ENCODE measurements at regions not wholly inside any gene's neighbourhood (a gene's known extent, or its start where the extent isn't known, plus 50 kb on each side); places are given as distances from the start of the nearest gene placed in this dataset.

DNA sequence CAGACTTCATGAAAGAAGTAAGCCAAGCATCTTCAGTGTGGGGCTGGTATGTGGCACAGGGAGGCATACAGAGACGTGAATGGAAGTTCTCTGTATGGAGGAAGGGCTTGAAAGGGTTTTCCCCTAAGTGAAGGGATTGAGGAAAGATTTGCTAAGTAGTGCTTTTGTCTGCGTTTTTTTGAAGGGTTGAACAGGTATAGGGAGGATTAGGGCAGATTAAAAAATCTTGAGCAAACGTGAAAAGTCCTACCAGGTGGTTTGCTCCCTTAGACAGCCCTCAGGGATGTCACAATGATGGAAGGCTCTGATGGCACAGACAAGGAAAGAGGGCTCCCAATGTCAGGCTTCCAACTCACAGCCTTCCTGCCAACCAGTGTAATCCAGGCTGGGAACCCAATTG lies 181.7 kb upstream of the TAB2 start:
- TF ChIP-seq, protein P1, sequence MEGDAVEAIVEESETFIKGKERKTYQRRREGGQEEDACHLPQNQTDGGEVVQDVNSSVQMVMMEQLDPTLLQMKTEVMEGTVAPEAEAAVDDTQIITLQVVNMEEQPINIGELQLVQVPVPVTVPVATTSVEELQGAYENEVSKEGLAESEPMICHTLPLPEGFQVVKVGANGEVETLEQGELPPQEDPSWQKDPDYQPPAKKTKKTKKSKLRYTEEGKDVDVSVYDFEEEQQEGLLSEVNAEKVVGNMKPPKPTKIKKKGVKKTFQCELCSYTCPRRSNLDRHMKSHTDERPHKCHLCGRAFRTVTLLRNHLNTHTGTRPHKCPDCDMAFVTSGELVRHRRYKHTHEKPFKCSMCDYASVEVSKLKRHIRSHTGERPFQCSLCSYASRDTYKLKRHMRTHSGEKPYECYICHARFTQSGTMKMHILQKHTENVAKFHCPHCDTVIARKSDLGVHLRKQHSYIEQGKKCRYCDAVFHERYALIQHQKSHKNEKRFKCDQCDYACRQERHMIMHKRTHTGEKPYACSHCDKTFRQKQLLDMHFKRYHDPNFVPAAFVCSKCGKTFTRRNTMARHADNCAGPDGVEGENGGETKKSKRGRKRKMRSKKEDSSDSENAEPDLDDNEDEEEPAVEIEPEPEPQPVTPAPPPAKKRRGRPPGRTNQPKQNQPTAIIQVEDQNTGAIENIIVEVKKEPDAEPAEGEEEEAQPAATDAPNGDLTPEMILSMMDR (conservative IDR thresholded peaks at IDR 0.05; ENCODE audit: low read depth, low read length) = no peak
- TF ChIP-seq EZH2phosphoT487 (IDR thresholded peaks at IDR 0.05; ENCODE audit: borderline replicate concordance, low read length) (no peak), EZH2 (IDR thresholded peaks at IDR 0.05; ENCODE audit: low read length, unreplicated experiment) (no peak)
